ENCODE measurements at regions not wholly inside any gene's neighbourhood (a gene's known extent, or its start where the extent isn't known, plus 50 kb on each side); places are given as distances from the start of the nearest gene placed in this dataset.

- no peak for DNase-seq
These were observed 55.8 kb upstream of the CDH6 start for GRCh38 chr5:31137676-31138075.

GRCh38 chr5:31135542-31135941 is 57.9 kb upstream of the CDH6 start:
- DNase-seq = no peak

GRCh38 chr5:31133488-31133887 is 60.0 kb upstream of the CDH6 start:
- no peak for DNase-seq

DNA sequence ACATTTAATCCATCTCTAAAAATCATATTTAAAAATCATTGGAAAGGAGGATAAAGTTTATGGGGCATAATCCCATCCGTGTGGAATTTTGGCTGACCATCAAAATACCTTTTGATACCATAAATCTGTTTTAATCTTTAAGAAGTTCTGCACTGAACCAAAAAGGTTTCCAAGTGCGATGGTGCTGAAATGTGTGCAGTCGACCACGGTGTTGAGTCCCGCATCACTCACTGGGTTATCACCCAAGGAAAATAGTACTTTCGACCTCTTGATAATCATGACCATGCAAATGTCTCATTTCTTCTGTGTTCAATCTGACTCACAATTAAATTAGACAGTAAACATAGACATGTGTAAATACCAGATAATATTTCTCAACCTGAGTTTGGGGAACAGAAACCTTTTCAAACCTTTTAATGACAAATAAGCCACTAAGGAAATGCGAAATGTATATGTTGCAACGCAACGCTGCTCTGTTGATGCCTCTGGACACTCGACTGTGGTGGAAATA is 62.0 kb upstream of the CDH6 start:
- DNase-seq = no peak

DNA sequence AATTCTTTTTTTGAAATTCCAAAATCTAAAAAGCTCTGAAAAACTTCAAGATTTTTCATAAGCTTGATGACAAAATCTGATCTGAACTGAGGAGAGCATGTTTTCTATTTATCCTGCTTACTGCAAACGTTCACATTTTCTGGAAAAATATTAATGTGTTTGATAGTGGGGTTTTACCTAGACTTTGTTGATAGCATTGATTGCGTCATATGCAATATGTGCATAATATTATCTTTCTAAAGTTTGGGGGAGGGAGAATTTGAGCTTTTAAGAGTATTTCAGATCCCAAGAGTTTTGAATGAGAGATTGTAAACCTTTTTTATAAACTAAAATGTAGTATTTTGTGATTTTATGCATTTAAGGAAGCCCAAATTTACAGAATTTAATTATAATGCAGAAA is 62.8 kb upstream of the CDH6 start:
- no peak for DNase-seq

GRCh38 chr5:31124651-31125305 is 68.7 kb upstream of the CDH6 start:
- no peak for DNase-seq

- no peak for DNase-seq
These were observed 69.5 kb upstream of the CDH6 start for GRCh38 chr5:31124026-31124425.

DNA sequence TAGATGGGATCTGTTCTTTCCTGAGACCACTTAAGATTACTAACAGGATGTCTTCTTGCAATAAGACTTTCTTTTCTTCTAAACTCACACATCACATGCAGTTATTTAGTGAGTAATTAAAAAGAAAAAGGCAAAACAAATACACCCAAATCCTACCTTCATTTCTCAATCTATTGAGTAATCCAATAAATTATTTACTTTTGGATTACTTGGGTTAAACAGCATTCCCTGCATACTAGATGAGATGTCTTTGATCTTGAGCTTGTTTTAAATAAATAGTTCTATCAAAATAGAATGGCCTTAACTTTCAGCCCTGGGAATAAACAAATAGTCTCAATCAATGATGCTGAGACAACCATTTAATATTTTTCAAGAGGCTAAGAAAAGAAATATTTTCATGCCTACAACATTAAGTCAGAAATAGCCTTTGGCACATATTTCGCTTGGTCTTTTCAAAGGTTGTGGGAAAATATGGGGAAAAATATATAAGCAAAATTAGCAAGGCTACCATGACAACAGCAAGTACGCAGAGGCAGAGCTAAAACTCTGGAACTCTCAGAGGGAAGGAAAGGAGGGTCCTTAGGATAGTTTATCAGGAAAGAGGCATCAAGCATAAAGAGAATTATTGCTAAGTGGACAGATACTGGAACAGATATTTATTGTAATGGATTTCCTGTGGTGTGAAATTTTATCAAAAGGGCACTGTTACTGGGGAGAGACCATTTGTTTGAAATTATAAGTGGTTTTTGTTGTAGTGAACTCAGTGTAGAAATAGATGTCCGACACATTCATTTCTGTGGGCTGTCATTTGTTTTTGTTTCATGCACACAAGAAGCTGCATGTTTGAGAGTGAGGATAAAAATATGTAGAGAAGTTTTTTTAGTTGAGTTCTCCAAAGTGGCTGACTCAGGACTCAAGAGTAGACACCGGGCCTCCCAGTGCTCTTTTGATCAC is 70.2 kb upstream of the CDH6 start:
- no peak for DNase-seq

- DNase-seq = no peak
These were observed 72.3 kb upstream of the CDH6 start for GRCh38 chr5:31121224-31121623.

DNA sequence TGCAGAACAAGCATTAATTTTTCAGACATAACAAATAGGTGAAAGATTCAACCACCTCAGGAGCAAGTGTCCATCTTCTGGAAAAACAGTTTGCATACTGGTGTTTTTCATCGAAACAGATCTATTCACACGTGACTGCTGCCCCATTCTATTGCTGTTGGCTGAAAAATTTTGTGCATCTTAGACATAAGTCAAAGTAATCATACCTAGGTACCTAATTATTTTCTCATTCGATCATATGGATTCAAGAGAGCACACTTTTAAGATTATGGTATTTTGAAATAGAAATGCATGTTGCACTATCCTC is 72.9 kb upstream of the CDH6 start:
- no peak for DNase-seq

DNA sequence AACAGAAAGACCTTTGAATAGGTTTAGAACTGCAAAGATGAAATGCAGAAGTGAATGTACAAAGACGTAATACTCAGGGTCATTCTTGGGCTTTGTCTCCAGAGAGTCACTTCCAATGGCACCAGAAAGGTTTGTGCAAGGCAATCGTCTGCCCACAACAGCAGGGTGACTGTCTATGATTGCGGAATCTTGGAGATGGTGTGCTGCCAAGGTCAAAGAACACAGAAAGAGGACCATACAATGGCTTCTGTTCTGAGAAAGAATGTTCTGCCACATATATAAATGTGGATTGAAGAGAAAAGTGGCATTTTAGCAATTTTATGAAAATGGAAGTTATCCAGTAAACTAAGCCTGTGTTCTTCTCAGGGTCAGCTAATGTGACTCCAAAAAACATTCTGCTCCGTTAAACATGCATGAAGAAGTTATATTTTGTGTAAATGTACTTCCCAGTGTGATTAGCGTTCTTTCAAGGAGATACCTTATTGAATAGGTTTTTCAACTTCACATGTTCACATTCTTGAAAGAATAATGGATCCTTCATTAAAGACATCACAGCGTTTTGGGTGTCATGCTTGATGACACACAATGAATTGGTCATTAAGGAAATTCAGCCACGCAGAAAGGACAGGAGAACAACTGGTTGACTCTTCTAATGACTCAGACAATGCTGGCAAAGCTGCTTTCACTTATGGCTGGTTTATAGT is 73.4 kb upstream of the CDH6 start:
- no peak for DNase-seq

DNA sequence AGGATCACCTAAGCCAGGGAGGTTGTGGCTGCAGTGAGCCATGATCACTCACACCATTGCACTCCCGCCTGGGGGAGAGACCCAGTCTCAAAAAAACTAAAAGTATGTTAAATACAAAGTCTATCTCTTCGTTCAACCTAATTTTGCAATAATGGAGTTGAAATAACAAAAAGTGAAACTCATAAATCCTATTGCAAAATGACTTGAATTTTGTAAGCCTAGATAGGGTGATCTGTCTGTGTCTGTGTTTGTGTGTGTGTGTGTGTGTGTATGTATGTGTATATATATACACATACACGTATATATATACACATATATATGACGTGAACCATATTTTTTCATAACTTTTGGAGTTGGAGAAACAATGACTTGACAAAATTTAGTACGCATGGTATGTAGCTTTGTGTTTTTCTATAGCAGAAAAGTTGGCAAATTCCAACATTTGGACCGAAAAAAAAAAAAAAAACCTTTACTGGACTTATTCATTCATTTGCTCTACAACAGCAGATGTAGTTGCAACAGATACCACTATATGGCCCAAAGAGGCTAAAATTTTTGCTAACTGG is 76.9 kb upstream of the CDH6 start:
- no peak for DNase-seq

DNA sequence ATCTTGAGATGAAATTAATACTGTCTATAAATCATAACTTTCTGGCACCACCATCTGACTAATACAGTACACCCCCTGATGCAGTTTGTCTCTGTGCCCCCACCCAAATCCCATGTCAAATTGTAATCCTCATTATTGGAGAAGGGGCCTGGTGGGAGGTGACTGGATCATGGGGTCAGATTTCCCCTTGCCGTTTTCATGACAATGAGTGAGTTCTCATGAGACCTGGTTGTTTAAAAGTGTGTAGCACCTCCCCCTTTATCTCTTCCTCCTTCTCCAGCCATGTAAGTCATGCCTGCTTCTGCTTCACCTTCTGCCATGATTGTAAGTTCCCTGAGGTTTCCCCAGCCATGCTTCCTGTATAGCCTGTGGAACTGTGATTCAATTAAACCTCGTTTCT is 78.7 kb upstream of the CDH6 start:
- DNase-seq = no peak

DNA sequence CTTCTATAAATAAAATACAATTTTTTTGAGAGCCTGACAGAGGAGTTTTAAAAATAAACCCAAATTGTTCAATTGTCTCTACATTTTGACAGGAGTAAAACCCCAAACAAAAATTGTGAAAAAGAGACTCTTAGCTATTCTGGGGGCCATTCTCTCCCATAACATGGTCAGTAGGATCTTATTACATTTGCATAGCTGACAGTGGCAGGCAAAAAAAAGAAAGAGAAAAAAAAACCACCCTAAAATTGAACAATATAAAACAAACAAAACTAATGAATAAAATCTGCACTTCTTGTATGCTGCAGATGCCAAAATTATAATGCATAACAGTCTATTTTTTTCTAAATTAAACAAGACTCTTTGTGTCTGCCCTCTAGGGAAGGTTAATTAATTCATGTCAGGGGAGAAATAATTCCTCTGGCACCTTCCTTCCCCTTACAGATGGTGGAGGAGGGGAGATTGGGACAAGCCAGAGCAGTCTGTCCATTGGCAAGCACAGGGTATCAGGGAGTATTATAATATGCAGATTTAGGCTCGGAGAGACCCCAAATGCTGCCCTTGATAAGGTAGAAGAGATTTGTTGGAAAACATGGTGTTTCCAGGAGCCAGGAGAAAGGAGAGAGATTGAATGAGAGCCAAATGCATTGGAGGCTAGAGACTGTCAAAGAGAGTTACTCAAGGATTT is 79.7 kb upstream of the CDH6 start:
- no peak for DNase-seq

DNA sequence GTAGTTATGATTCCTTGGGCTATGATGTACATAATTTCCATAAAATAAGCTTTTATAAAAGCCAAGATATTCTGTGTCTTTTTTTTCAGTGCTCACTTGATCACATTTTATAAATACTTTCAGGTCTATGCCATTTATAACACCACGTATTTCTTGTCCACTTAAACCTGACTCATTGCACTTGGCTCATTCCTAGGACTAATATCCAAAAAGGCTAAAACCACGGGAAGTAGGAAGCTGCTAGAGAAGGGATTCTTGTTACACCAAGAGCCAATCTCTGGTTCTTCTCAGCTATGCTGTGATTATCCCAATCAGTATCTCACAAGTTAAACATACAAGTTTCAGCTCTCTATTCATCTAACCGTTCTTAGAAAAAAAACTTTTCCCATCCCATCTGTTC is 80.4 kb upstream of the CDH6 start:
- DNase-seq = no peak

DNA sequence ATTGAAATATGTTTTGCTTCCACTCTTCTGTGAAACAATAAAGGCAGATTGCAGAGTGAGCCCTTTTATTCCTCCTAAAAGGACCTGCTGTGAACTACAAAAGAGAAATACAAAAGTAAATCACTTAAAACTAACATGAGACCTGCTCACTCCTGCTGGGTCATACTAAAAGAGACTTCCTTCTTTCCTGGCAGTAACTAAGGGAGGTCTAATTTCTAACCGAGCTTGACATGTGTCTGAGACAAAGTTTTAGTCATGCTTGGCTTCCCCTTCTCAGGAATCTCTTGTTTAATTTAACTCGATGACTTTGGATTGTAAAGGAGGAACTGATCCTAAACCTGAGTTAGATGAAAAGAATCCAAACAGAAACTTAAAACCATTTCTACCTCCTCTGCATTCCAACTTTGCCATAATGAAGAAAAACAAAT is 86.4 kb upstream of the CDH6 start:
- no peak for DNase-seq

DNA sequence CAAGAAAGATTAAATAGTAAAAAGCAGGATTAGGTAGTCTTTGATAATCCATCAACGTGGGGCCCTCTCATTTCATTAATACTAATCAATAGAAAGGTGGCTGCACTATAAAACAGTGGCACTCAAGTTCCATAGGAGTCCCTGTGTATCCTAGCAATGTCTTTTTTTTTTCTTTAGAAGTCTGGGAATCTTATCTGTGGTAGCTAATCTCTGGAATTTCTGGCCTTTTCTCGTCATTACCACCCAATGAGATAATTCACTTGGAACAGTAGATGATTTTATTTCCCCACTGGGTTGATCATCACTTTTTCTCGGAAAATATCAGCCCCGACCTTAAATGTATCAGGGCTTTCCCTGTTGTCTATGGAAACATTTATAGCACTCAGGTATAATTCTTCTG is 86.8 kb upstream of the CDH6 start:
- no peak for DNase-seq

- no peak for DNase-seq
These were observed 87.2 kb upstream of the CDH6 start for GRCh38 chr5:31106278-31106677.

DNA sequence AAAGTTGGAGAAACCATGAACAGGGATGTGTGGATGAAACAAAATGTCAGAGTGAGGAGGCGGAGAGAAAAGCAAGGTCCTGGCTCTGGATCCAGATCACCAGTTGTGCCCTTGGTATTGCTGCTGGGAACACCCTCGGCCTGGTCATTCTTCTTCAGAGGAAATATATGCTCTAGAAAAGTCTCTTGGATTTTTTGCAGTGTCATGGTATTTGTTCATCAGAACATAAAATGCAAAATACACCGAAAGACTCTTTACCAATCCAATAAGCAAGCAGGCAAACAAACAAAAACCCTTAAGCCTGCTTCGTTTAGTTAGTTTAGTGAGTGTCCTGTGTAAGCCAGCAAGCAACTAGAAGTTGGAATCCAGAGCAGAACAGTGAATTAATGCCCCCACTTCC is 88.7 kb upstream of the CDH6 start:
- DNase-seq = no peak

DNA sequence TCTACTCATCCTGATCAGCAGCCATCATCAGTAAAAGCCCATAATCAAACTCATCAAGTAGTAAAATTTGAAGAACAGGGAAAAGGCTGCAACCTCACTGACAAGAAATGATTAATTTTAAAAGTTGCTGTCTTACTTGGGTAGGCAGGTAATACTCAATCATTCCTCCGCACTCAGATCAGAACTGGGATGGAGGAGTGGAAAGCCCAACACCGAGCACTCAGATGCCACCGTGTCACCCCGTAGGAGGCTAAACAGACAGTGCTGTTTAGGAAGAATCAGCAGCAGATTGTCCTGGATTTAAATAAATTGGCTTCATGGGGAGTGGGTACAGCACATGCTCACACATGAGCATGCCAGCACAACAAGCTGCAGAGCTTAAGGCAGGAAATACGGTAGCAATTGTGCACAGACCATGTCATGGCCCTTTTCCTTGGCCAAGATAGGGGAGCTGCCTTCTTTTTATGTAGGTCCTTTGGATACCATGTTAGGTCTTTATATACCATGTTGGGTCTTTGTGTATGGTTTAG is 92.6 kb upstream of the CDH6 start:
- no peak for DNase-seq

DNA sequence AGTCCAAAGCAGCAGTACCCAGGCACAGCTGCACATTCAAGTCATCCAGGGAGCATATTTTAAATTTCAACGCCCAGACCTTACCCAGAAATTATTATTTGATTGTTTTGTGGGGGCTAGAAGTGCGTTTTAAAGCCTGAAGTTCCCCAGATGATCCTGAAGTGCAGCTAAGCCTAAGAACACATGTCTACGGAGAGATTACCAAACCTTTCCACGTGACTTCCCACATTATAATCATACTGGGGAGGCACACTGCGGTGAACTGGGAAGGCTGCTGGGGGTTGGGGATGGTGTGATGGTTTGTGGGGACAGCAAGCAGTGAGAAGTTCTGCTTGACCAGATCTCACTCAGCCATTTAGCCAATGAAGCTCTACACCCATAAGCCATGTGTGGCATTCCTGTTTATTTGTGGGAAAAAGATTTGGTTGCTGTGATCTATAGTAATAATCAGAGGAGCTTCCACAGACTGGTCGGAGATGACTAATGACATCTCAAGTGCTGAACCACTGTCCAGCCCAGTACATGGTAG is 93.4 kb upstream of the CDH6 start:
- no peak for DNase-seq

GRCh38 chr5:31098811-31099210 is 94.7 kb upstream of the CDH6 start:
- no peak for DNase-seq
